ENCODE measurements at regions not wholly inside any gene's neighbourhood (a gene's known extent, or its start where the extent isn't known, plus 50 kb on each side); places are given as distances from the start of the nearest gene placed in this dataset.
"Not testable (repeated sequence)": the region's sequence is repeated elsewhere in the genome, so short reads cannot be mapped to it uniquely, and the experiment has no call there.

DNA sequence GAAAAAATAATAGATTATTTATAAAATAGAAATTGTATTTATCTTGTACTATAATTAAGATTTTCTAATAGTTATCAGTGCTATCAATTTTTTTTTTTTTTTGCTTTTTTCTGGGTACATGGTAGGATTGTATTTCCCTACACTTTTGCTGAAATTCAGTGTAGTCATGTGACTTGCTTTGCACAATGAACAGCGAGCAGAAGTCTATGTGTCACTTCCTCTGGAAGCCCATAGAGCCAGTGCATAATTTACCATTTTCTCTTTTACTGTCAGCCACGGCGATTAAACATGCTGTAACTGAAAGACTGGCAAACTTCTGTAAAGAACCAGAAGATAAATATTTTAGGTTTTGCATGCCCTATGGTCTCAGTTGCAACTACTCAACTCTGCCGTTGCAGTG is 80.8 kb upstream of the PPP1R12A start:
- Mint-ChIP-seq H3K27me3 (peaks cover 0 to 15% (median 4%) of the 10 kb centered on the region in 3 donors), H3K36me3 (peaks cover 0 to 11% of the 10 kb centered on the region in 2 donors), H3K9me3 (peaks cover 0 to 9% (median 3%) of the 10 kb centered on the region in 7 donors), H3K27ac (no peak overlapping the region), H3K4me1 (no peaks in the 10 kb centered on the region), H3K4me3 (no peak overlapping the region)
- DNase-seq, result no peak
- ATAC-seq (ENCODE audit: low read depth in 2 of 2), result no peak

GRCh38 chr12:80003744-80004143 is 68.8 kb upstream of the PPP1R12A start:
- H3K9me3 Mint-ChIP-seq; H3K4me1 Mint-ChIP-seq; H3K27me3 Mint-ChIP-seq; H3K4me3 Mint-ChIP-seq; DNase-seq; H3K36me3 Mint-ChIP-seq; ATAC-seq (ENCODE audit: low read depth in 2 of 2): not testable (repeated sequence)
- peak overlapping the region in 1 of 6 donors; percentile 44 for H3K27ac Mint-ChIP-seq

DNA sequence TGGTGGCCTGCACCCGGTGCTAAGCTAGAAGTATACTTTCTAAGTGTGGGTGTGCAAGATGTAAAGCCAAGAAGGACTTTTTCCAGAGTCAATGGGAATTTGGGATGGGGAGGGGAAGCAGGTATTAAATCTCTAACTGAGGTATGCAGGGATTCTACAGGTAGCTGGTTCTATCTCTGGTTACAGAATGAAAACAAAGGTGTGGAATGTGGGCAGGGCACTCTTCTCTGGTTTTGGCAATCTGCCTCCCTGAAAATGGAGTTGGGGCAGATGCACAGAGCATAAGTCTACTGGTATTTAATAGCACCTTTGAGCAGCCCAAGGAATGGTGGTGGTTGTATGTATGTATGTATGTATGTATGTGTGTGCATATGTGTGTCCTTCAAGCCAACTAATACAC is 66.7 kb upstream of the PPP1R12A start:
- H3K9me3 Mint-ChIP-seq, result no peaks in the 10 kb centered on the region
- peaks cover 6 to 9% (median 8%) of the 10 kb centered on the region in 3 donors for H3K4me1 Mint-ChIP-seq
- DNase-seq (no peak), ATAC-seq (ENCODE audit: low read depth in 2 of 2) (no peak)
- H3K27ac Mint-ChIP-seq, result no peak overlapping the region
- H3K4me3 Mint-ChIP-seq, result no peak overlapping the region
- no peaks in the 10 kb centered on the region for H3K36me3 Mint-ChIP-seq
- H3K27me3 Mint-ChIP-seq, result no peaks in the 10 kb centered on the region

GRCh38 chr12:80000831-80001230 is 65.9 kb upstream of the PPP1R12A start:
- no peak overlapping the region for H3K4me3 Mint-ChIP-seq
- no peaks in the 10 kb centered on the region for H3K36me3 Mint-ChIP-seq
- H3K4me1 Mint-ChIP-seq, result peaks cover 6 to 9% (median 8%) of the 10 kb centered on the region in 3 donors
- H3K9me3 Mint-ChIP-seq, result no peaks in the 10 kb centered on the region
- H3K27ac Mint-ChIP-seq, result no peak overlapping the region
- peaks cover 0 to 3% (median 0%) of the 10 kb centered on the region in 3 donors for H3K27me3 Mint-ChIP-seq
- DNase-seq (no peak), ATAC-seq (ENCODE audit: low read depth in 2 of 2) (no peak)

GRCh38 chr12:79998554-79998953 is 63.7 kb upstream of the PPP1R12A start:
- H3K36me3 Mint-ChIP-seq, result peaks cover 0 to 4% of the 10 kb centered on the region in 2 donors
- H3K4me1 Mint-ChIP-seq, result peaks cover 6 to 9% (median 8%) of the 10 kb centered on the region in 3 donors
- peaks cover 0 to 2% (median 0%) of the 10 kb centered on the region in 7 donors for H3K9me3 Mint-ChIP-seq
- no peak for ATAC-seq (ENCODE audit: low read depth in 2 of 2)
- no peak overlapping the region for H3K27ac Mint-ChIP-seq
- H3K27me3 Mint-ChIP-seq, result peaks cover 0 to 5% (median 0%) of the 10 kb centered on the region in 3 donors
- DNase-seq, result no peak
- no peak overlapping the region for H3K4me3 Mint-ChIP-seq

DNA sequence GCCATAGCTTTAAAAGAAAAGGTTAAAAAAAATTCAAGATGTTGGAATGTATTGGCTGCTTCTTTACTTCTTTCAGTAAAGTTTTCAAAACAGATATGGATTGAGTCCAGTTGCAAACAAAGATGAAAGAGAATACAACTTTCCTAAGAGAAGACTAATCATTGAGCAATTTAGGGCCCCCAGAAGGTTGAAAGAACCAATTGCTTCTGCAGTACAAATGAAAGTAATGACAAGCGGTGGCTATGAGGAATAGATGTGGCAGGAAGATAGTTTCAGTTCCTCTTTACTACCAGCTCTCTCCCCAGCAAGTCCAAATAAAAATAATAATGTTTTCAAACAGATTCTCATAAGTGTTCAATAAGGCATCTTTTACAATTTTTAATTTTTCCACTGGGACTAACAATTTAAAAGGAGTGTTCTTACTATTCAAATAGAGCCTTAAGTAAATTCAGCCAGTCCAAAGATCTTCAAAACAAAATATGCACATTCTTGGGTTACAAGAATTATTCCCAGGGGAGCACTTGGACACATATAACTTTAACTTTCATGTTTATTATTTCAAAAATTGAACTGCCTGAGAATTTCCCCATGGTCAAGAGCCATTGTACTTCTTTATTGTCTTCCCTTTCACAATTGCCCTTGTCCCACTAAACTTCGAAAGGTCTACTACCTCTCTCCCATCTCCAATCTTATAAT is 62.3 kb upstream of the PPP1R12A start:
- ATAC-seq (ENCODE audit: low read depth in 2 of 2), result peak; percentile 95 to 97
- Mint-ChIP-seq H3K4me3 (no peak overlapping the region), H3K4me1 (peaks cover 6 to 9% (median 8%) of the 10 kb centered on the region in 3 donors), H3K27ac (no peak overlapping the region), H3K27me3 (peaks cover 0 to 5% (median 0%) of the 10 kb centered on the region in 3 donors), H3K36me3 (peaks cover 0 to 4% of the 10 kb centered on the region in 2 donors), H3K9me3 (peaks cover 0 to 2% (median 0%) of the 10 kb centered on the region in 7 donors)
- peak; percentile 44 for DNase-seq

- not testable (repeated sequence) for H3K27me3 Mint-ChIP-seq, H3K9me3 Mint-ChIP-seq
Measured at GRCh38 chr12:79995385-79996084, 60.6 kb upstream of the PPP1R12A start.

GRCh38 chr12:79993106-79993862 is 58.4 kb upstream of the PPP1R12A start:
- no peak overlapping the region for H3K27ac Mint-ChIP-seq
- peaks cover 6 to 9% (median 8%) of the 10 kb centered on the region in 3 donors for H3K4me1 Mint-ChIP-seq
- DNase-seq (no peak), ATAC-seq (ENCODE audit: low read depth in 2 of 2) (no peak)
- peaks cover 0 to 2% (median 0%) of the 10 kb centered on the region in 7 donors for H3K9me3 Mint-ChIP-seq
- no peak overlapping the region for H3K4me3 Mint-ChIP-seq
- peaks cover 0 to 9% (median 0%) of the 10 kb centered on the region in 3 donors for H3K27me3 Mint-ChIP-seq
- peaks cover 0 to 4% of the 10 kb centered on the region in 2 donors for H3K36me3 Mint-ChIP-seq

More at GRCh38 chr12:79995385-79996084, 60.6 kb upstream of the PPP1R12A start:
- not testable (repeated sequence) for DNase-seq; H3K4me3 Mint-ChIP-seq; H3K4me1 Mint-ChIP-seq; H3K27ac Mint-ChIP-seq; H3K36me3 Mint-ChIP-seq; ATAC-seq (ENCODE audit: low read depth in 2 of 2)

- Mint-ChIP-seq H3K9me3 (peaks cover 0 to 2% (median 0%) of the 10 kb centered on the region in 7 donors), H3K4me3 (no peak overlapping the region), H3K4me1 (no peaks in the 10 kb centered on the region), H3K36me3 (peaks cover 0 to 4% of the 10 kb centered on the region in 2 donors), H3K27ac (no peak overlapping the region), H3K27me3 (peaks cover 10 to 14% (median 13%) of the 10 kb centered on the region in 3 donors)
- DNase-seq (no peak), ATAC-seq (ENCODE audit: low read depth in 2 of 2) (no peak)
Measured at GRCh38 chr12:79991586-79991985, 56.7 kb upstream of the PPP1R12A start.

GRCh38 chr12:79990509-79991338 is 55.8 kb upstream of the PPP1R12A start:
- not testable (repeated sequence) for H3K9me3 Mint-ChIP-seq; H3K36me3 Mint-ChIP-seq; ATAC-seq (ENCODE audit: low read depth in 2 of 2); H3K27ac Mint-ChIP-seq; DNase-seq; H3K4me3 Mint-ChIP-seq; H3K4me1 Mint-ChIP-seq
- peaks cover 12 to 17% (median 14%) of the 10 kb centered on the region in 3 donors for H3K27me3 Mint-ChIP-seq

DNA sequence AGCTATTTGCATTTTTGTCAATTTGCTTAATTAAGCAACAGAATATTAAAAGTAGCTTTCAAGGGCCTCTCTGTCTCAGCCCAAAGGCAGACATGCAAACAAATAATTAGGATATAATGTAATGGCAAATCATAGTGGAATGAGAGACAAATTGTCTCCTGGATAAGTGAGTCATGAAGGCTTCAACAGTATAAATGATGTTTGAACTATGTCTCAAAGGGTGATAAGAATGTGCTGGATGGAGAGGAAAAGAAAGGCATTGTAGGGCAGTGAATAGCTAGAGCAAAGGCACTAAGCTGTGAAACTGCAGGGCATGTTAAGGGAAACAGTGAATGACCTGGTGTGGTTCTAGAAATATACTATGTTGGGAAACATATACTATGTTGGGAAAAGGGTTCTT is 53.5 kb upstream of the PPP1R12A start:
- Mint-ChIP-seq H3K36me3 (no peaks in the 10 kb centered on the region), H3K9me3 (no peaks in the 10 kb centered on the region), H3K4me3 (no peak overlapping the region), H3K4me1 (no peaks in the 10 kb centered on the region), H3K27ac (no peak overlapping the region), H3K27me3 (peaks cover 20 to 28% (median 21%) of the 10 kb centered on the region in 3 donors)
- DNase-seq, result no peak
- no peak for ATAC-seq (ENCODE audit: low read depth in 2 of 2)

DNA sequence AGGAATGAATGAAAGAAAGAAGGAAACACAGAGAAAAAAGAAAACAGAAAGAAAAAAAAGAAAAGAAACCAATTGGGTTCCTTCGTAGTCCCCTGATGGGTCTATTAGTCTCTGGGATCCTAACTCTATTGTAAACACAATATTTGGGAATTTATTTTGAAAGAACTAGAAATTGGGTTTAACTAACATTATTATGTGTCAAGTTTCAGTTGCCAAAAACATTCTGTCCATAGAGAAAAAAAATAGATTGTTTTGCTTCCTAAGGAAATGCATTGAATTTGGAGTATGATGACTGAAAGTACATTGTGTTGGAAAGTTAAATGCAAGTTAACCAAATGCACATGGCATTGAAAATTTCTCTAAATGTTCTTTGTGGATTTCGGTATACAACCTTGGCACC is 52.8 kb upstream of the PPP1R12A start:
- H3K36me3 Mint-ChIP-seq, result no peaks in the 10 kb centered on the region

More for the DNA sequence above, 52.8 kb upstream of the PPP1R12A start:
- no peak overlapping the region for H3K4me3 Mint-ChIP-seq
- no peaks in the 10 kb centered on the region for H3K4me1 Mint-ChIP-seq
- H3K27me3 Mint-ChIP-seq, result peaks cover 22 to 34% (median 27%) of the 10 kb centered on the region in 3 donors
- DNase-seq, result no peak
- H3K27ac Mint-ChIP-seq, result no peak overlapping the region
- no peaks in the 10 kb centered on the region for H3K9me3 Mint-ChIP-seq
- ATAC-seq (ENCODE audit: low read depth in 2 of 2), result no peak
